Activated T-cell treated with anti-CD3 and anti-CD28 coated beads, Interleukin-2, amount 50 U/mL, for 1 hour (primary cell): ENCODE measurements at regions not wholly inside any gene's neighbourhood (a gene's known extent, or its start where the extent isn't known, plus 50 kb on each side); places are given as distances from the start of the nearest gene placed in this dataset.

ENCODE experiments used
- DNase-seq: peaks from one replicate; pipeline ENCODE4 v3.0.0-alpha.2; 2020

DNA sequence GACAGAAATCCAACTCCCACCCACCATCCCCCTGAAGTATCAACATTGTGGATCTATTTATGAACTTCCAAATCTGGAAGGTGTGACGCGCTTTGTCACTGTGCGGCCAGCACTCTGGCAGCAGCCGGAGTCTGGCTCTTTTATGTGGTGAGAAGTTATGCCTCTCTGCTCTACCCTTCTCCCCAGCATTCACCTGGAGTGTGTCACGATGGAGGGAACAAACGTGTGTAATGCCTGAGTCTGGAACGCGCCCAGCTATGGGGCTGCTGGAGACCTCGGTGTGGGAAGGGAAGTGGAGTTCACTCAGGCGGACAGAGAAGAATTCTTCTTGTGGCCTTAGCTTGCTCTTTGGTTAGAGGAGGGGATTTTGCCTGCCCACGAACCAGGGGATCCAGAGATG lies 222.1 kb upstream of the RPL34 start:
- no peak for DNase-seq

DNA sequence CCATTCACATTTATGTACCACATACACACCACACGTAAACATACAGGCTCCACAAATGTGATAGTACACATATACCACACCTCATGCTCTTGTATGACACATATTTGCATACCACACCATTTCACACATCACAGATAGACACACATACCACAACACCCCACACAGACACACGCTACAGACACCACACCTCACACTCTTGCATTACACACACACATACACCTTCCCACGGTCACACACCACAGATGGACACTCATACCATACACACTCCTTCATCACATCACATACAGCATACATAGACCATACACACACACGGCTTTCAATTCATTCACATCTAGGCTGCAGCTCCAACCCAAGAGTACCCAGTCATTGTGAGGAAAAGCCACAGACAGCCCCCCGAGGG lies 222.5 kb upstream of the RPL34 start:
- no peak for DNase-seq

GRCh38 chr4:108396900-108397497 lies 223.4 kb upstream of the RPL34 start:
- DNase-seq, result no peak

DNA sequence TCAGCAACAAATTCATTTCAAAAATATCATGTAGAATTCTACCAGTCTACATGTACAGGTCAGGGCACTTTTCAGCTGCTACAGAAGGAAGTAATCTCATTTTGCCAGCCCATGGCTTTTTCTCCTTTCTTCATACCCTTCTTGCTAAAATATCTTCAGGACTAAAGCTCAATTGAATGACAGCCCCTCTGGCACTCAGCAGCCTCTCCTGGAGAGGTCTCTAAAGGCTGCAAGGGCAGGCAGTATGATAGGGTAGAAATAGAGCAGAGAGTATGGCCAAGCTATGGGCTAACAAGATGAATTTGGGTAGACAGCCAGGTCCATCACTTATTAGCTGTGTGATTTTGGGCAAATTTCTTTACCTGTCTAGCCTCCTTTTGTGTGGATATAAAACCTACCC lies 224.6 kb upstream of the RPL34 start:
- no peak for DNase-seq

DNA sequence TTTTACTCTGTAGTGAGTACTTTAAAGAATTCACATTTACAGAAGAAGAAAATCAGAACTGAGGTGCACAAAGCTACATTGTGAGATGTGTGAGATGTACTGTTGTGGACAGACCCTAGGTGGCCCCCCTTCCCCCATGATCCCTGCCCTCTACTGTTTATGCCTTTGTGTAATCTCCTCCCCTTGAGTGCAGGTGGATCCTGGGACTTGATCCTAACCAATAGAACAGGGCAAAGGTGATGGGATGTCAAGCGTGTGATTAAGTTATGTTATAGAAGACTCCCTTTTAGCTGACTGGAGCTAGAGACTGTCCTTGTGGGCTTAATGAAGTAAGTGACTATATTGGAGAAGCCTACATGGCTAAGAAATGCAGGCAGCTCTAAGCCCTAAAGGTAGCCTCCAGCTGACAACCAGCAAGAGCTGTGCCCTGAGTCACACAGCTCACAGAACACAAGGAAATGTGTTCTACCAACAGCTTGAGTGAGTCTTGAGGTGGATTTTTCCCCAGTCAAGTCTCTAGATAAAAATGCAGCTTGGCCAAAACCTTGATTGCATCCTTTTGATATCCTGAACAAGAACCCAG lies 225.2 kb upstream of the LEF1 start:
- DNase-seq, result no peak

- DNase-seq, result no peak
Measured at GRCh38 chr4:108391701-108392455, 223.1 kb upstream of the LEF1 start.

GRCh38 chr4:108385076-108385475 lies 216.3 kb upstream of the LEF1 start:
- DNase-seq, result no peak

DNA sequence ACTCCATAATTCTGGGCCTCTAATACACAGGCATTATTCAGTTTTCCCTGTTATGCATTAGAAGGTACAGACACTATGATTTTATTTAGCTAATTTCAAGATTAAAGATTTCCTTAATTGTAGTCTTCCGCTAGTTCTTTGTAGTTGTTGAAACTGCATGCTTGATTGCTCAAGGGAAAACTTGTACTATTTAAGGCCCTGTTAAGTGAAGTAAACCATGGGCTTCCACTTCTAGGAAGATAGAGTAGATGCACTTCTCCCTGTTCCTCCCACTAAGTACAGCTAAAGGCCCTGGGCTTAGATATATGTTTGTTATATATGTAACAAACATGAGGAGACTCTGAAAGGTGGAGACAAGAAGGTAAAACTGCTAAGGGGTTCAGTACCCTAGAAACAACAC lies 215.8 kb upstream of the LEF1 start:
- no peak for DNase-seq

- DNase-seq, result no peak
Measured at GRCh38 chr4:108383157-108383556, 214.4 kb upstream of the LEF1 start.

DNA sequence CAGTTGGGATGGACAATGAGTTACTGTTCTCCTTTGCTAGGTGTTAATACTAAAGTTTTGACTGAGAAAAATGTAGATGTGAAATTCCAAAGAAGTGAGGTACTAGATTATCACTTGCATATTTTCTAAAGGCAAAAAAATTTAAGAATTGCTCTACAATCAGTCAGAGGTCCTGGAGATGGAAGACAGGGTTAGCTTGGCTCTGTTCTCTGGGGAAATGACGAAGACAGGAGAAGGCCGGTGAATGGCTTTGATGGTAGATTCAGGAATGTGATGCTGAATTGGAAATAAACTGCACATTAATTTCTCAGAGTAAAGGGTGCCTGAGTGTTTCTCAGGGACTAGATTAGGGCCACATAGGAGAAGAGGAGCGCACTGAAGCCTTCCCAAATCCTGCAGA lies 214.0 kb upstream of the LEF1 start:
- no peak for DNase-seq

- no peak for DNase-seq
Measured at GRCh38 chr4:108378164-108378563, 209.4 kb upstream of the LEF1 start.

GRCh38 chr4:108377021-108377420 lies 208.3 kb upstream of the LEF1 start:
- DNase-seq, result no peak

GRCh38 chr4:108375434-108375833 lies 206.7 kb upstream of the LEF1 start:
- DNase-seq, result no peak

DNA sequence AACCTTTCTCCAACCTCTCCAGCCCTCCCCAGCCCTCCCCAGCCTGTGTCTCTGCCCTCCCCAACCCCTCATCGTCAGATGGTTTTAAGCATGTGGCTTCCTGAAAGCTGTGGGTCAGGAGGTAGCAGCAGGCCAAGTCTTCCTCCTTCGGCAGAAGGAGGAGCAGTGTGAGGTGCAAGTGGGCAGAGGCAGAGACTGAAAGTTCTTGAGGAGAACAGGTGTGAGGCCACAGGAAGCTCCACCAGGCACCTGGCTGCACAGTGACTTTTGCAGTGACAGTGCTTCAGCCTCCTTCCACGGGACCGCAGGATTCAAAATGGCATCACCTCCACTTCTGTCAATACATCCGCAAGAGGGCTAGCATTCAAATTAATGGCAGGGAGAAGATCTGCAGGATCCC lies 203.9 kb upstream of the LEF1 start:
- DNase-seq, result no peak

DNA sequence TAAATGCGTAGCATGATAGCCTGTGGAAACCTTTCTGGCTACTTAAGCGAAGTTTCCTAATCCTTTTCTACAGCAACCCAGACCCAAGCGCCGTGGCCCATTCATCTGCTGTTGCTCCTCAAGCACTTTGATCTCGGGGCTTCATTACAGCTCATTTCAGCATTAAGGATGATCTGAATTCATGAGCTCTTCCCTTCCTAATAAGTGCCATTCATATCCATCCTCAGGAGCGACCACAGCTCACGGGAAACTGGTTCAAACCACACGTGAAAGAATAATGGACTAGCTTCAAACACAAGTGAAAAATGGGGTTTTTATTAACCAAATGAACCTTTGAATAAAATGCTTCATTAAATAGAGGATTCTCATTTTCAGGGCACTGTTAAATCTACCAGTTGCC lies 202.6 kb upstream of the LEF1 start:
- DNase-seq, result no peak

GRCh38 chr4:108370291-108371141 lies 201.8 kb upstream of the LEF1 start:
- DNase-seq, result peak; percentile 43

DNA sequence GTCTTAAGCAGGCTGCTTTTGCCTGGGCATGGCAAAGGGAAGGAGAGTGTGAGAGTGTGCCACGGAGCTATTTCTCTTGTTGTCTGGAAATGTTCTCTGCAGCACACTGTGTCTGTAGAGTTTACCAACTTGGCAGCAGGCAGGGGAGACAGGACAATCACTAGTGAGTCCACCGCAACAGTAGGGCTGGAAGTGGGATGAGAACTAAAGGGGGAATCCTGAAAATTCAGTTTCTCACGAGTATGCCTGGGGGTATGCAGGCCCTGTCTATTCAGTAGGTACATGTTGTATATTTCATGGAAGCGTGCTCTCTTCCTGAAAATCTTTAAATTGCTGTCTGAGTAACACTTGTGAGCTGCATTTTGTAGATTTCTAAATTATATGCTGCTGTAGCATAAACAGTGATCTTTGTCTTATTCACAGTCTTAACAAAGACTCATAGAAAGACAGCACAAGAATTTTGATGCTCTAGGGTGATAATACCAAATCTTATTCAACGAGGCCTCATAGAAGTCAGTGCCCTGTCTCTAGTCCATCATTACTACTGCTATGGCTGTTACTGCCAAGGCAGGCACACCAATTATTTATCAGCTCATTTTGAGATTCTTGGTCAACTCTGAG lies 200.4 kb upstream of the LEF1 start:
- no peak for DNase-seq

- no peak for DNase-seq
Measured at GRCh38 chr4:108367751-108368150, 199.0 kb upstream of the LEF1 start.

DNA sequence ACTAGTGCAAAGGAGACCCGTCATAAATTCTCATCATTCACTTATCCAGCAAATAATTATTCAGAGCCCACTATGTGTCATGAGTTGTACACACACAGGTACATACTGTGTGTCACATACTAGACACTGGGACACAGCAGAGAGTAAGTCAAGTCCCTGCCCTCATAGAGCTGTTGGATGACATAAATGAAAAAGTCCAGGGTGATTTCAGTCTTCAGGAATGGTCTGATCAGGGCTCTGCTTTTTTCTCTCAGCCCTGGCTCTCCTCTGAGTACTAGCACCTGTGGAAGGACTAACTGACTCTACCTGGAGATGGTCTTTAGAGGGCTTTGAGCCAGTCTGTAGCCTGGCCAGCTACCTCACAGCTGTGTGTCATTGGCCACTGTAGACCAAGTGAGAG lies 198.0 kb upstream of the LEF1 start:
- DNase-seq, result no peak

DNA sequence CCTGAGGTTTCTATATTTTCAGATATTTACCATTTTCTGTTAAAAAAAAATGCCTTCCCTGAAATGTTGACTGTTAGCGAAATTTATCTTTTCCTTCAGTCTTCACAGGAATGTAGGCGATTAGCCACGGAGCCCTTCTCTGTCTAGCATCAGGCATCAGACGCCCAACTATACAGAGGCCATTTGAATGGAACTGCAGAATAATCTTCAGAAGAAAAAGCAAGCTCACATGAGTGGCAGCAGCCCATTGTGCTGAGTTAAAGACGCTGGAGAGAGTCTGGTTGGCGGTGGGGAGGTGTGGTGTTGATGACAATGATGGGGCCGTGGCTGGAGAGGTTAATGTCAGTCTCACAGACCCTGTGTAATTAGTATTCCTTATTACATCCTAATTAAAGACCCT lies 196.8 kb upstream of the LEF1 start:
- DNase-seq, result no peak

DNA sequence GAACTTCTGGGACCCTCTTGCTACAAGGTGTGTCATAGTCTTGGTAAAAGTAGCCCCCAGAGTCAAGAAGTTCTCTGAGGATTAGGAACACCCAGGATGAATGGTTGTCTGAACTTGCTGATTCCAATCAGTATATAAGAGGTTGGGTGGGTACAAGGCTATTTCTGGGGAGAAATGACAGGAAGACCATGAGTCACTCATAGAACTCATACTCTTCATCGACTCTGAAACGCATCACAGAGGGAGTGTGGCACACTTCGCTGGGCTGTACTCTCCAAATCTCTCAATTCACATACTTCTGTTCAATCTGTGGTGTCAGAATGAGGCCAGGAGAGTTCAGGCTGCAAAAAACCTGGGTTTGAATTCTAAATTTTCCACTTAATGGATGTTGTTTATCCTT lies 193.2 kb upstream of the LEF1 start:
- DNase-seq, result no peak

GRCh38 chr4:108361446-108361820 lies 192.7 kb upstream of the LEF1 start:
- DNase-seq, result no peak

GRCh38 chr4:108360754-108361445 lies 192.2 kb upstream of the LEF1 start:
- DNase-seq, result no peak
